Activated CD4-positive, alpha-beta memory T cell treated with anti-CD3 and anti-CD28 coated beads for 36 hours (primary cell): ENCODE measurements at regions not wholly inside any gene's neighbourhood (a gene's known extent, or its start where the extent isn't known, plus 50 kb on each side); places are given as distances from the start of the nearest gene placed in this dataset.
A peak's percentile ranks its signal among the peaks of the same experiment; 100 is the strongest.
"Not testable (repeated sequence)": the region's sequence is repeated elsewhere in the genome, so short reads cannot be mapped to it uniquely, and the experiment has no call there.

Experiments
- CTCF ChIA-PET: fragments of 350-600 bp; sonication (Branson Sonifier 250); formaldehyde crosslinking; loops from one replicate; lab custom pipeline; 2021; ENCODE audit warnings: antibody characterized with exemption, inconsistent platforms; lab: Charles Lee
- POLR2A ChIA-PET: fragments of 350-600 bp; sonication (Branson Sonifier 250); formaldehyde crosslinking; loops from one replicate; lab custom pipeline; 2021; ENCODE audit warnings: antibody characterized with exemption; lab: Charles Lee
- DNase-seq: peaks from one replicate; pipeline ENCODE4 v3.0.0-alpha.2; 2020
- H3K27ac Mint-ChIP-seq: one replicate; pipeline ENCODE4 v1.8.0; 2021; ENCODE audit warnings: mixed read lengths
- H3K27me3 Mint-ChIP-seq: one replicate; pipeline ENCODE4 v1.8.0; 2021; ENCODE audit warnings: mixed read lengths
- H3K36me3 Mint-ChIP-seq: one replicate; pipeline ENCODE4 v1.8.0; 2021; ENCODE audit warnings: mixed read lengths
- H3K4me1 Mint-ChIP-seq: one replicate; pipeline ENCODE4 v1.8.0; 2021; ENCODE audit warnings: low read depth, mixed read lengths
- H3K4me3 Mint-ChIP-seq: one replicate; pipeline ENCODE4 v1.8.0; 2021; ENCODE audit warnings: mild to moderate bottlenecking, mixed read lengths
- H3K9me3 Mint-ChIP-seq: one replicate; pipeline ENCODE4 v1.8.0; 2021; ENCODE audit warnings: mixed read lengths
- intact Hi-C: fragments of 100-400 bp; cut with micrococcal nuclease; formaldehyde crosslinking; loops from one replicate; pipeline ENCODE4 v1.15.1; 2023

- no peak for DNase-seq
- ChIA-PET CTCF (no interaction called here), POLR2A (no interaction called here)
- Mint-ChIP-seq H3K9me3 (peaks cover 2% of the 10 kb centered on the region), H3K36me3 (no peaks in the 10 kb centered on the region), H3K27me3 (no peaks in the 10 kb centered on the region), H3K27ac (no peak overlapping the region), H3K4me1 (no peaks in the 10 kb centered on the region), H3K4me3 (no peak overlapping the region)
- intact Hi-C loops, result no loop called here
These were observed 275.0 kb upstream of the INTU start for GRCh38 chr4:127357765-127358164.

- Mint-ChIP-seq H3K4me1 (no peaks in the 10 kb centered on the region), H3K4me3 (no peak overlapping the region), H3K27me3 (no peaks in the 10 kb centered on the region), H3K27ac (no peak overlapping the region), H3K36me3 (no peaks in the 10 kb centered on the region), H3K9me3 (no peaks in the 10 kb centered on the region)
- DNase-seq, result no peak
- intact Hi-C loops, result no loop called here
- CTCF ChIA-PET, result no interaction called here
- POLR2A ChIA-PET, result no interaction called here
These were observed 270.1 kb upstream of the INTU start for GRCh38 chr4:127362686-127363085.

- Mint-ChIP-seq H3K36me3 (no peaks in the 10 kb centered on the region), H3K27ac (no peak overlapping the region), H3K27me3 (no peaks in the 10 kb centered on the region), H3K9me3 (peaks cover 2% of the 10 kb centered on the region), H3K4me1 (no peaks in the 10 kb centered on the region), H3K4me3 (no peak overlapping the region)
- intact Hi-C loops, result no loop called here
- ChIA-PET CTCF (no interaction called here), POLR2A (no interaction called here)
- DNase-seq, result no peak
These were observed 268.4 kb upstream of the INTU start for GRCh38 chr4:127364397-127364796.

GRCh38 chr4:127364911-127365310, 267.8 kb upstream of the INTU start:
- CTCF ChIA-PET, result no interaction called here
- no peak overlapping the region for H3K27ac Mint-ChIP-seq
- H3K36me3 Mint-ChIP-seq, result no peaks in the 10 kb centered on the region
- DNase-seq, result no peak
- H3K27me3 Mint-ChIP-seq, result no peaks in the 10 kb centered on the region
- H3K4me1 Mint-ChIP-seq, result no peaks in the 10 kb centered on the region
- intact Hi-C loops, result no loop called here
- H3K9me3 Mint-ChIP-seq, result peaks cover 2% of the 10 kb centered on the region
- H3K4me3 Mint-ChIP-seq, result no peak overlapping the region
- POLR2A ChIA-PET, result no interaction called here

- intact Hi-C loops, result no loop called here
- no peak for DNase-seq
- Mint-ChIP-seq H3K27ac (no peak overlapping the region), H3K36me3 (no peaks in the 10 kb centered on the region), H3K9me3 (peaks cover 4% of the 10 kb centered on the region), H3K4me3 (no peak overlapping the region), H3K27me3 (no peaks in the 10 kb centered on the region), H3K4me1 (no peaks in the 10 kb centered on the region)
- ChIA-PET CTCF (no interaction called here), POLR2A (no interaction called here)
These were observed 262.2 kb upstream of the INTU start for GRCh38 chr4:127370604-127371003.

GRCh38 chr4:127379499-127379898, 253.3 kb upstream of the INTU start:
- POLR2A ChIA-PET, result no interaction called here
- intact Hi-C loops, result no loop called here
- Mint-ChIP-seq H3K27me3 (no peaks in the 10 kb centered on the region), H3K4me1 (no peaks in the 10 kb centered on the region), H3K9me3 (peaks cover 4% of the 10 kb centered on the region), H3K36me3 (no peaks in the 10 kb centered on the region), H3K27ac (no peak overlapping the region), H3K4me3 (no peak overlapping the region)
- CTCF ChIA-PET, result no interaction called here
- DNase-seq, result no peak

GRCh38 chr4:127379948-127380347, 252.8 kb upstream of the INTU start:
- H3K9me3 Mint-ChIP-seq, H3K4me1 Mint-ChIP-seq, intact Hi-C loops, H3K36me3 Mint-ChIP-seq, H3K27ac Mint-ChIP-seq, POLR2A ChIA-PET, DNase-seq, H3K4me3 Mint-ChIP-seq, CTCF ChIA-PET, H3K27me3 Mint-ChIP-seq: not testable (repeated sequence)

- Mint-ChIP-seq H3K27me3 (no peaks in the 10 kb centered on the region), H3K4me1 (no peaks in the 10 kb centered on the region), H3K4me3 (no peak overlapping the region), H3K27ac (no peak overlapping the region), H3K9me3 (peaks cover 4% of the 10 kb centered on the region), H3K36me3 (no peaks in the 10 kb centered on the region)
- intact Hi-C loops, result no loop called here
- ChIA-PET CTCF (no interaction called here), POLR2A (no interaction called here)
- no peak for DNase-seq
These were observed 249.1 kb upstream of the INTU start for GRCh38 chr4:127383666-127384065.

GRCh38 chr4:127394516-127394915, 238.2 kb upstream of the INTU start:
- Mint-ChIP-seq H3K4me3 (no peak overlapping the region), H3K36me3 (no peaks in the 10 kb centered on the region), H3K4me1 (no peaks in the 10 kb centered on the region), H3K27ac (no peak overlapping the region), H3K9me3 (no peaks in the 10 kb centered on the region), H3K27me3 (no peaks in the 10 kb centered on the region)
- ChIA-PET CTCF (no interaction called here), POLR2A (no interaction called here)
- intact Hi-C loops, result no loop called here
- no peak for DNase-seq

- Mint-ChIP-seq H3K4me1 (no peaks in the 10 kb centered on the region), H3K36me3 (no peaks in the 10 kb centered on the region), H3K27me3 (peaks cover 2% of the 10 kb centered on the region), H3K9me3 (no peaks in the 10 kb centered on the region), H3K27ac (no peak overlapping the region), H3K4me3 (no peak overlapping the region)
- no peak for DNase-seq
- intact Hi-C loops, result no loop called here
- POLR2A ChIA-PET, result no interaction called here
- CTCF ChIA-PET, result no interaction called here
These were observed 232.5 kb upstream of the INTU start for GRCh38 chr4:127400276-127400675.

GRCh38 chr4:127400731-127401346, 231.9 kb upstream of the INTU start:
- peak; percentile 61 for DNase-seq
- intact Hi-C loops, result no loop called here
- Mint-ChIP-seq H3K27me3 (peaks cover 2% of the 10 kb centered on the region), H3K4me3 (no peak overlapping the region), H3K27ac (no peak overlapping the region), H3K4me1 (no peaks in the 10 kb centered on the region), H3K9me3 (no peaks in the 10 kb centered on the region), H3K36me3 (no peaks in the 10 kb centered on the region)
- CTCF ChIA-PET, result interaction anchor here (0.5 to 1.3 kb wide), 3 partner anchors 8 to 1176 kb away, joined by 3 to 4 read pairs (median 3); no protein-coding TSS in a partner anchor
- POLR2A ChIA-PET, result no interaction called here

- H3K36me3 Mint-ChIP-seq, result no peaks in the 10 kb centered on the region
- H3K27me3 Mint-ChIP-seq, result peaks cover 2% of the 10 kb centered on the region
- intact Hi-C loops, result no loop called here
- DNase-seq, result no peak
- no peaks in the 10 kb centered on the region for H3K4me1 Mint-ChIP-seq
- no peak overlapping the region for H3K4me3 Mint-ChIP-seq
- H3K9me3 Mint-ChIP-seq, result peaks cover 15% of the 10 kb centered on the region
- no peak overlapping the region for H3K27ac Mint-ChIP-seq
- ChIA-PET POLR2A (no interaction called here), CTCF (no interaction called here)
These were observed 229.2 kb upstream of the INTU start for GRCh38 chr4:127403471-127404084.

GRCh38 chr4:127406187-127406586, 226.6 kb upstream of the INTU start:
- ChIA-PET POLR2A (no interaction called here), CTCF (no interaction called here)
- Mint-ChIP-seq H3K36me3 (no peaks in the 10 kb centered on the region), H3K4me3 (no peak overlapping the region), H3K4me1 (no peaks in the 10 kb centered on the region), H3K9me3 (peaks cover 15% of the 10 kb centered on the region), H3K27me3 (peaks cover 2% of the 10 kb centered on the region), H3K27ac (no peak overlapping the region)
- intact Hi-C loops, result no loop called here
- DNase-seq, result no peak
